GM18498 (cell line): ENCODE measurements at regions not wholly inside any gene's neighbourhood (a gene's known extent, or its start where the extent isn't known, plus 50 kb on each side); places are given as distances from the start of the nearest gene placed in this dataset.
"Not testable (repeated sequence)": the region's sequence is repeated elsewhere in the genome, so short reads cannot be mapped to it uniquely, and the experiment has no call there.

ENCODE experiments used
- ATAC-seq: cut with Tn5 transposase; IDR thresholded peaks from one replicate; pipeline ENCODE4 v1.9.1; 2021; ENCODE audit warnings: mild to moderate bottlenecking, moderate library complexity; ENCODE audit not compliant: unreplicated experiment

DNA sequence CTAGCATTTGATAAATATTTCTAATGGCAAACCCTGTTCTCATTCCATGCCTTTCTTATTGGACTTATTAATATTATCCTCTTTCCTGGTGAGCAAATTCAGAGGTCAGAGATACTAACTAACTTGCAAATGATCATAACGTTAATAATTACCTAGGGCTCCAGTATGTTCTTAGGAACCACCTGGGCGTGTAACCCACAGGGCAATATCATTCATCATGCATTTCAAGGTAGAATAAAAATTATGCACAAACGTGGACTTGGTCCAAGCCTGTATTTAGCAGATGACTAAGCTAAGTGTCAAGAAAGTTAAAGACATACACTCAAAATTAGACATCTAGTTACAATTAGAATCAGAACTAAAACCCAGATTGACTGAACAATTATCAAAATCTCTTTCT, 850.1 kb downstream of the TRIML1 start:
- ATAC-seq: no peak

DNA sequence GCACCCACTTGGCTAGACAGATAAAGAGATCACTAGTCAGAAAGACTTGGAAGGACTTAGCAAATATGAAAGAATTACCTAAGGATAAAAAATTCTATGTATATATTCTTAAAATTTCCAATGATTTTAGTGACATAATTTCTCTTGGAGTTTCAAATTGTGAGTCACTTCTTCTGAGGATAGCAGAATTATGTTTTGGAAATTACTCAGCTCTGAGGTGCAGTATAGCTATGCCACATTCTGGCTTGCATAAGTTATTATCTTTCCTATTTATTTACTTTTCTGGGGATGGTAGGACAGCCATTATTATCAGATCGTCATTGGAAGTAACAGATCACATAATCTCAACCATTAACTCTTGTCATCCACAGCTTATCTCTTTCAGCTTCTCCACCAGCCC, 853.5 kb downstream of the TRIML1 start:
- ATAC-seq: no peak

DNA sequence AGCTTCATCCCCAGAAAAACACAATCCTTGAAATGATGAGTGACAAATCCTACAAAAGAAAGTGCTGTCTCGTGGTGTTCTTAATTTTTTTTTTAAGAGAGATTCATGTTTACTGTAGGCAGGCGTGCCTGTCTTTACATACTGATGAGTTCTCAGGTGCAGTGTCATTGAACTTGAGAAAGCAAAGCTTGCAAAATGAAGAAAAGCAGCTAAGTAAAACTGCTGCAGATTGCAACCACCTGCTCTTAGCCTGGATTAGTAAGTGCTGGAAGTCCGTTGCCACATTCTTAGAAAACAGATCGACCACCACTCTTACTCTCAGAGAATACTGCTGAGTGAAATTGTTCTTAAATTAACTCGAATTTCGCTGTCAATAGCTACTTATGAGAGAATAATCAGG, 854.6 kb downstream of the TRIML1 start:
- ATAC-seq: no peak

DNA sequence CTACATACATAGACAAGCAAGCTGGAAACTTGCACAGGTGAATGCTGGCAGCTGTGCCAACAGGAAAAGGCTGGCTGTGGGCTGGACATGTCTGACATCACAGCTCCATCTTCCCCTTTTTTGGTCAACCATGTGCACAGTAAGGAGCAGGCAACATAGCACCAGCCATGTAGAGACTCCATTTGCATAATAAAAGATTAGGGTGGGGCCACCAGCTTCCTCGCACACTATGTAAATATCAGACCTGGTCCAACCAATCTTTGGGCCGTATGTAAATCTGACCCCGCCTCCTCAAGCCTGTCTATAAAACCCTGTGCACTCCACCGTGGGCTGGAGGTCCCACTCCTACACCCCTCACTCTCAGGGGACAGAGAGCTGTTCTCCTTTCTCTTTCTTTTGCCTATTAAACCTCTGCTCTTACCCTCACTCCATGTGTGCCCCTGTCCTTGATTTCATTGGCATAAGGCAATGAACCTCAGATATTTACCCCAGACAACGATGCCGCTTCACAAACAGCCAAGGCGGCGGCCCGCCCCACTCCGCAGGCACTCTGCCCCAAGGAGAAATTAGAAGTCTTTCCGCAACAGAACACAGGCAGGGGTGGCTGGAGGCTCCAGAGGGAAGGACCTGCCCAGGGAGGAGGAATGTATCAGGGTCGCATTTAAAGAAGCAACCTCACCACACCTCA, 862.2 kb downstream of the TRIML1 start:
- ATAC-seq: no peak

DNA sequence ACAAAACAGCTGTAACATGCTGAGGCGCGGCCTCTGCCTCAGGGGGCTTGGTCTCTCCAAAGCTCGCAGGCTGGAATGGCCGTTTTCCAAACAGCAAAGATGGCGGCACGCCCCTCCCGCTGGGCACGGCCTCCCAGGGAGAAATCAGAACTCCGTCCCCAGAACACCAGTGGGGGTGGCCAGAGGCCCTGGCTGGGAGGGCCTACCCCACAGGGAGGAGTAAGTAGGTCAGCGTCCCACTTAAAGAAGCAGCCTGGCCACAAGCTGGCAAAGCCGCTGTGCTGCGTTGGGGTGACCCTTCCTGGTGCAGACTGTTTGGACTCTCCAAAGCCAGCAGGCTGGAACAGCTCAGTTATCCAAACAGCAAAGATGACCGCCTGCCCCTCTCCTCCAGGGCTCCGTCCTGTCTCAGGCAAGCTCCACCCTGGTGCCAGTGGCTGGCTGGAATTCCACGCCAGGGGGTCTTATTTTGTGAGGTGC, 862.8 kb downstream of the TRIML1 start:
- ATAC-seq: no peak

DNA sequence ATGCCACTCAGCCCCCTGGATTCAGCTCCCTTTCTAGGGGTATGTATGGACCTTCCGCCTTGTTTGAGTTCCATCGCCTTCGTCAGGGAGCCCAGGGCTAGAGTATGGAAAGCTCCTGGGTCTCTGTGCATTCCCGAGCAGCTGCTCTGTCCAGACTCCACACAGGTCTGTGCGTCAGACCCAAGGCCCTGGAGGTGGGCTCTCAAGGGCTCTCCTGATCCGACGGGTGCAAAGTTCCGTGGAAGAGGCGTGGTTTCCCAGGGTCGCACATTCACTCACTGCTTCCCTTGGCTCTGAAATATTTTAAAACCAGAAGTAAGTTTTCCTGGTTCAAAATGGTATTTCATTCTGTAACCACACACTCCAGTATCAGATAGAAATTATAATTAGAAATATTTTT, 863.2 kb downstream of the TRIML1 start:
- ATAC-seq: no peak

DNA sequence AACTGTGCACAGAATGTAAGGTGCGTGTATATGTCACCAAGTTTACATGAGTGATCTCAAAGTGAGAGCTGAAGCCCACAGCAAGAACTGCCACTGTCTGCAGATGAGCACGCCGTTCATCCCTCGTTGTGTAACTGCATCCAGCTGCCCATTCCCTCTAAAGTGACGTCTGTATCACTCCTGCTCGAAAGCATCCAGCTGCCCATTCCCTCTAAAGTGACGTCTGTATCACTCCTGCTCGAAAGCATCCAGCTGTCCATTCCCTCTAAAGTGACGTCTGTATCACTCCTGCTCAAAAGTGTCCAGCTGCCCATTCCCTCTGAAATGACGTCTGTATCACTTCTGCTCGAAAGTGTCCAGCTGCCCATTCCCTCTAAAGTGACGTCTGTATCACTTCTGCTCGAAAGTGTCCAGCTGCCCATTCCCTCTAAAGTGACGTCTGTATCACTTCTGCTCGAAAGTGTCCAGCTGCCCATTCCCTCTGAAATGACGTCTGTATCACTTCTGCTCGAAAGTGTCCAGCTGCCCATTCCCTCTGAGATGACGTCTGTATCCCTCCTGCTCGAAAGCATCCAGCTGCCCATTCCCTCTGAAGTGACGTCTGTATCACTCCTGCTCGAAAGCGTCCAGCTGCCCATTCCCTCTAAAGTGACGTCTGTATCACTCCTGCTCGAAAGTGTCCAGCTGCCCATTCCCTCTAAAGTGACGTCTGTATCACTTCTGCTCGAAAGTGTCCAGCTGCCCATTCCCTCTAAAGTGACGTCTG, 871.4 kb downstream of the TRIML1 start:
- ATAC-seq: not testable (repeated sequence)

DNA sequence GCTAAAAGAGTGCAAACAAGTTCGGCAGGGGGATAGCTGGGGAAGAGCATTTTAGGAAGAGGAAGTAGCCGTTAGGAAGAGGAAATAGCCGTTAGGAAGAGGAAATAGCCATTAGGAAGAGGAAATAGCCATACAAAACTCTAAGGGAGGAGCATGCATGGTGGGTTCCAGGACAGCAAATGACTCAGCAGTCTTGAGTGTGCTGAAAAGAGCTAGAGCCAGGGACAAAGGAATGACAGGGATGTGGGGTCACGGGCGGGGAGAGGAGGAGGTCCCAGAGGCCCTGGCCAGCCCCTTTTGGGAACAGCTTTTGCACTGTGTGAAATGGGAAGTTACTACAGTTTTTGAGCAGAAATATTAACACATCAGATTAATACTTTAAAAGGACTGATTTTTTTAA, 882.6 kb downstream of the TRIML1 start:
- no peak for ATAC-seq

DNA sequence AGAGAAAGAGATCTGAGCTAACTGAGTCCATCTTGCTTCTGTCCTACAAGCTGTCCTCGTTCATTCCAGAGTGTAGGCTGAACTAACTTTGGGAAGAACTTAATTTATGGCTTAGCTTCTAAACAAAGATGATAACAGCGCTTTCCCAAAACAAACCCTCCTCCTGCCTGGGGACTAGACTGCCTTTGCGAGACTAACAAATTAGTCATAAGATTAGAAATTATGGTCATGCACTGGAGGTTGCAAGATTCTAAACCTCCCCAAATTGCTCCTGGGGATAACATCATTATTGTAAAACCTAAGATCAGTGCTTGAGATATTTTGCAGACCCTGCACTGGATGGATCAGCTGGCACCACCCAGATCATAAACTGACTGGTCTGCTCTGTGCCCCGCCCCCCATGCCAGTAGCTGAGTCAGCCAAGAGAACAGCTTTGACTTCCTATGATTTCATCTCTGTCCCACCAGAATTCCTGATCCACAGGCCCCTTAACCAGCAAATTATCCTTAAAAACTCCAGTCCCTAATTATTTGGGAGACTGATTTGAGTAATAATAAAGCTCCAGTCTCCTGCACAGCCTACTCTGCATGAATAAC, 883.3 kb downstream of the TRIML1 start:
- no peak for ATAC-seq

DNA sequence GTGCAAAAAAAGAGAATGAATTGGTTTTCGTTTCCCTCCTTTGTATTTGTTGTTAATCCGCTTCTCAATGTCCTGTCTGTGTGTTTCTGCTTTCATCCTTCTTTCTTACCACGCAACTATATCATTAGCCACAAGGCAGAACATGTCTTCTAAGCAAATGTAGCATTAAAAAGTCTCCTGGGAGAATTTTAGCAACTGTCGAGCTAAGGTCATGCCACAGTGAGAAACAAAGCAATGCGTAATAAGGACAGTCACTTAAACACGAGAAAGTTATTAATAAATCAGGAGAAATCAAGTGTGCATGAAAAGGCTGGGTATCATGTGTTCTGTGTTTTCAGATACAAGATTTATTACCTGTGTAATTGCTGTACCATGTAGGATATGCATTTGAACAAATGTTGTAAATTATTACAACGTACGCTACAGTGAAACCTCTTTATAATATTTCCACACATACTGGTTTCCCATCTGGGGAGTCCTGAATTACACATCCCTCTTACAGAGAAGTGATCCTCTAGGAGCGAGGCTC, 890.8 kb downstream of the TRIML1 start:
- ATAC-seq: no peak

DNA sequence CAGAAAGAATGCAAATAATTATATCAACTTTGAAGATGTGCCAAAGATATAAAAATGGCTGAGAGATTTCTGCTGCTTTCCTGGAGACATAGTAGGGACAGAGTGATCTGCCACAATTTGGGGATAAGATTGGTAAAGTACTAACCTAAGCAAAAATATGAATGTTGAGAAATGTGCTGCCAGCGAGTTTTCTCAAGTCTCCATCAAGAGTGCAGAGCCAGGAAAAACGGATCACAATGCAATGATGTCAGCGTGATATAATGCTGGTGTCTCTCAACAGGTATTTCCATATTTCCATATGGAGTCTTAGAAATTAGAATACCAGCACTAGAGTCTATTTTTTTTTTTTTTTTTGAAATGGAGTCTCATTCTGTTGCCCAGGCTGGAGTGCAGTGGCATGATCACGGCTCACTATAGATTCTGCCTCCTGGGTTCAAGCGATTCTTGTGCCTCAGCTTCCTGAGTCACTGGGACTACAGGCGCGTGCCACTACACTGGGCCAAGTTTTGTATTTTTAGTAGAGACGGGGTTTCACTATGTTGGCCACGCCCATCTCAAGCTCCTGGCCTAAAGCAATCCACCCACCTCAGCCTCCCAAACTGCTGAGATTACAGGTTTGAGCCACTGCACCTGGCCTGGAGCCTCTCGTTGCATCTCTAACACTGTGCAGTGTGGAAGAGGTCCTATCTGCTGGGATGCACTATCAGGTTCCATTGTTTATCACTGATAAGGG, 893.5 kb downstream of the TRIML1 start:
- no peak for ATAC-seq

DNA sequence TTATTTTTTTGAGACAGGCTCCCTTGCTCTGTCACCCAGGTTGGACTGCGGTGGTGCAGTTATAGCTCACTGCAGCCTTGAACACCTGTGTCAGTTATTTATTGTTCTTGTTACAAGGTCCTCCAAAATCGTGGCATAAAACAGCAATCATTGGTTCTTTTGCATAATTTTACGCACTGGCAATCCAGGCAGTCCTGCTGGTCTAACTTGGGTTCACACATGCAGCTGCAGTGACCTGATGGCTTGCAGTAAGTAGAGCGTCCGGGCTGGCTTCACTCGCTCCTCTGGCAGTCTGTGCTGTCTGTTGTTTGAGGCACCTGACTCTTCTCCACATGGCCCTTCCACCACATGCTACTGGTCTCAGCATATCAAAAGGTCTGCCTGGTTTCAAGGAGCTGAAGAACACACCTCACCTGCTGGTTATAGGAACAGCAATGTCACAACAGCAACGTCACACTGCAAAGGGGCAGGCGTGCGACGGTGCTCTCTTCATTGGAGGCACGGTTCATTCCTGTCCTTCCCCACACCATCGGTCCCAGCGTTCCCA, 894.6 kb downstream of the TRIML1 start:
- no peak for ATAC-seq

DNA sequence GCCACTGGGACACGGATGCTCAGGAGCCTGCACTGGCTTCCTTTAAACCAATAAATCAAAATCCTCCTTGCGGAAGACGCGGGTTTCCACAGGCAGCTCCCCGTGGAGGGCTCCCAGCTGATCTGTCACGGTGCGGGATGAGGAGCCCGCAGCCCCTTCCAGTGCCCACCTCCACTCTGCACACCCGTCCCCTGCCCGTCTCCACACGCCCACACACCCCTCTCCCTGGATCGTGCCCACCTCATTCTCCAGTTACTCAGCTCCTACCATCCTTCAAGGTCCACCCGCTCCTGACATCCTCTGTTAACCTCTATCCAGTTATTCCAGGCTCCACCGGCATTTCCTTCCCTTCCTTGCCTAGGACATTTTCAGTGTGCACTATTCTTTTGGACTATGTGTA, 895.9 kb downstream of the TRIML1 start:
- no peak for ATAC-seq

DNA sequence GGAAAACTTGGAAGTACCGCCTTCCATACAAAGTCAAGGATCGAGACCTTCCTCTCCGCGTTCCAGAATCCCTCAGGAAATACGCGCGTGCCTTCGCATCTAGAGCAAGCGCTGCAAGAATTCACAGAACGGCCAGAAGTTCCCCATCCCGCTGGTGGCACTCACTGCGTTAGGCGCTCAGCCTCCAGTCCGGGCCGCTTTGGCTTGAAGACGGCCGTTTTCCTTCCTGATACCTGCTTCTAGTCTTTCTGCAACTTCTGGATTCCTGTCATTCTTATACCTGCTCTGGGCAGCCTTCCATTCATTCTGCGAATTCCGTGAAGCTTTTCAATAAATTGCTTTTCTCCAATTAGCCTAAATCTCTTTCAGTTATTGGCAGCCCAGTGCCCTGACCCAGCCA, 896.4 kb downstream of the TRIML1 start:
- no peak for ATAC-seq

DNA sequence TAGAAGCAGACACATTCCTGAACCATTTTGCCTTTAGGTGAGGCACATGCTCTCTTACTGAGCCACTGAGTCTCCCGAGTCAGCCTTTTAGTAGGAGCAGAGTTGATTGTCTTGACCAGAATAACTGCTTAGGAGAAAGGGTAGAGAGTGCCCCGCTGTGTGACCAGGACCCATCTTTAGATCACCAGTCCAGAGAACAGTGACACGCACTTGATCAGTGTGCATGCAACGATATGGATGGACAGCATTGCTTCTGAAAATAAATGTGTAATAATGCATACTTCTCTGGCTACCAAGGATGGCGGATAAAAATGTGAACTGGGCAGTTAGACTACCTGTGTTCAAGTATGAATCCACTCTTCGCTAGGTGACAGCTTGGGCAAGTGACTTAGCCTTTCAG, 897.7 kb downstream of the TRIML1 start:
- ATAC-seq: no peak

DNA sequence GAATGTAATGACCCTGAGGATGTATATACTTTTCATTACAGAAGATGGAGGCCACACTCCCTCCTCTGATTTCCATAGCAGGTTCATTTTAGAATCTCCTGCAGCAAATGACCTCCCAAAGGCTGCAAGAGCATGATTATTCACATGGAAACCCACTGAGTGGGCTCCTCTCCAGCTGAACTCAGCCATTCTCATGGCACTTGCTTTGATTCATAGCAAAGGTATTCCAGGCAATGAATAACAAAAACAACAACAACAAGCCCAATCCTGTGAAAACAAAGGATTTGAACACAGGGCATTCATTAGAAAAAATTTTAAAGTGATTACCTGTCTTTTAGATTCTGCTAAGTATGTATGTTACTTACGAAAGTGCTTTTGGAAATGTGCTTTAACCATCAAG, 894.0 kb upstream of the FRG1 start:
- no peak for ATAC-seq

DNA sequence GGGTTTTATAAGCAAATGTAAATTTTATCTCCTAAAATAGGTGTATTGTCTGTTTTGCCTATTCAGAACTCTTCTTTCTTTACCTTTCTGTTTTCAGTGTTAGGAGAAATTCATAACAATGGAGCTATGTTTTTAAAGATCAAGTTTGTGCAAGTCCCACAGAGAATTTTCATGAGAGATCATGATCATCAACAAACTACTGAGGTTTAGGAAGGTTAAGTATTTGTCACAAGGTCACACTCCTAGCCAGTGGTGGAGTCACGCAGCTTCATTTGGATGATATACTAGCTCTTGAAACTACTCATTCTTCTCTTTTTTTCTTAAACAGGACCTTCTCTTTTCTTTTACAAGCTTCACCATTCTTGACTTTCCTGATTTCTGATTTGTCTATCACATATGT, 892.6 kb upstream of the FRG1 start:
- no peak for ATAC-seq

DNA sequence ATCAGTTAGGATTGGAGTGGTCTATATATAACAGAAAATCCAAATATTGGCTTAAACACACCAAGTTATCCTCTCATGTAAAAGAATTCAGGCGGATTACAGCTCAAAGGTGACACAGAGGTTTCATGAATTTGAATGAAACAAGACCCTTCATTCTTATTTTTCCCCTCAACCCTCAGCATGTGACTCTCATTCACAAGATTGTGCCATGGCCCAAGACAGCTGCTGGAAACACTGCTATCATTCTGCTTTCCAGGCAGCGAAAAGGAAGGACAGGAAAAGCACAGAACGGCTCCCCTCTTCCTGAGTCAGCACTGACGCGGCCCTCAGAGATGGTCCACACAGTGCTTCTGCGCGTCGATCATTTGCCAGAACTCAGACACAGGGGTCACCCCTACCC, 891.0 kb upstream of the FRG1 start:
- ATAC-seq: no peak

DNA sequence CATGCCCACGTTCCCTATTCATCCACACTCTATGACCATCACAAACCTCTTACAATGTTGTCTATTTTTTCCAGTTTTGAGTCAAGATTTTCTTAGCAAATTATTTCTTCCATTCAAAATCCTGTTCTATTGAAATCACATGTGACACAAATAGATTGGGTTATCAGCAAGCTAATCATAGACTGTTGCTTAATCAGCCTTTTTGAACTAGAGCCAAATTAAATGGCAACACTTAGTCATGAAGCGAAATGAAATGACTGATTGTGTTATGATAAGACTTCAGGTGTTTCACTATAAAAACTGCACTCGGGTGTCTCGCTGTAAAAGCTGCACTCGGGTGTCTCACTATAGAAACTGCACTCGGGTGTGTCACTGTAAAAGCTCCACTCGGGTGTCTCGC, 890.0 kb upstream of the FRG1 start:
- ATAC-seq: no peak

DNA sequence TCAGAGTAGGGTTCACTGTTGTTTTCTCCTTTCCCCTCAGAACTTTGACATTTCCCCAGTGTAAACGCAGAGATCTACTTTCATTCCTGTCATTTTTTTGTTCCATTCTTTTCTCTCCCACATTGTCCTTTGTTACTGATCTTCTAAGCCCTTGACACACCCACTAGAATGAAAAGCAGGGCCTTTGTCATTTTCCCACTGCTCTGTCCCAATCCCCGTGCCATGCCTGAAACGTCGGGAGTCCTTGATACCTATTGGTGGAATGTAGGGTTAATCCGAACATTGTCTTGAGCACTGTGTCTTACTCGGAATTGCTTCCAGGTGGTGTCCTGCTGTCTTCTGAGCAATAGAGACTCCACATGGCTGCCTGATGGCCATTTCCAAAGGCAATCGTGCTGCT, 887.1 kb upstream of the FRG1 start:
- no peak for ATAC-seq

DNA sequence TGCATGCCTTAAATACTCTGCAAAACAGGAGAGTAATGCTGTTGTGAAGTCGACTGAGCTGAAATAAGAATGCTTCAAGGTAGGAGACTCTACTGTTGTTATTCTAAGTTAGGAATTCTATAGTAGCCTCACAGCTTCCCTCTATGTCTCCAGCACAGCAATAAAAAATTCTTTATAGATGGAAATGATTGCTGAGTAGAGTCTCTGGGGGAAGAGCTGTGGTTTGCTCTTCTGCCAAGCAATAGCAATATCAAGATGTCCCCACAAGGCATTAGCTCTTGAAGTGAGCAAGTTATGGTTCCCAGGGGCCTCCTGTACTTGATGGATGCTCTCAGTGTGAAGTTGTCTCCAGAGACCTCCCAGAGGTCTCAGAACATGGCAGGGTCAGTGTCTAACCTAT, 880.6 kb upstream of the FRG1 start:
- no peak for ATAC-seq
